Right lobe of liver (tissue), 4 donors: ENCODE measurements at regions not wholly inside any gene's neighbourhood (a gene's known extent, or its start where the extent isn't known, plus 50 kb on each side); places are given as distances from the start of the nearest gene placed in this dataset.

Source experiments
- CTCF ChIP-seq, 4 donors: fragments of 200-600 bp in 3 of 4; fragments of 450-650 bp in 1 of 4; IDR thresholded peaks; one replicate each; pipeline versions ENCODE4 v1.5.1 to v1.8.0; 2016 to 2022; ENCODE audit warnings: antibody characterized with exemption in 4 of 4, mild to moderate bottlenecking in 2 of 4
- POLR2A ChIP-seq: fragments of 450-650 bp; IDR thresholded peaks from one replicate; pipeline ENCODE4 v1.6.1; 2017; ENCODE audit warnings: antibody characterized with exemption, mild to moderate bottlenecking
- donor health status: DM: no; HTN: no; CAD: no.
- donor health status: DM: no; HTN: no; CAD: no.
- donor health status: DM: no; HTN: yes; CAD: no.

- TF ChIP-seq POLR2A = no peak
- TF ChIP-seq CTCF (IDR thresholded peaks at IDR 0.05) = no peak
Observed at GRCh38 chrX:6946168-6946567, 201.3 kb upstream of the STS start.
